GM23338 (cell line): ENCODE measurements at regions not wholly inside any gene's neighbourhood (a gene's known extent, or its start where the extent isn't known, plus 50 kb on each side); places are given as distances from the start of the nearest gene placed in this dataset.

Source experiments
- ATAC-seq: fragments of 200-7000 bp; cut with Tn5 transposase; 3 replicates; pipeline ENCODE4 v1.9.1; 2020
- DNase-seq: peaks from one replicate; pipeline ENCODE4 v3.0.0-alpha.2; 2015; ENCODE audit warnings: low spot score
- H2AFZ ChIP-seq: fragments of 200-600 bp; sonication (generic); 2 replicates; pipeline ENCODE4 v1.8.0; 2016; ENCODE audit warnings: antibody characterized with exemption, mild to moderate bottlenecking, moderate library complexity
- H3F3A ChIP-seq: fragments of 200-600 bp; sonication (generic); replicated peaks from 2 replicates; pipeline ENCODE4 v1.8.0; 2017; ENCODE audit warnings: antibody characterized with exemption, mixed run types, low read depth
- H3K27ac ChIP-seq: fragments of 200-600 bp; sonication (generic); 2 replicates; pipeline ENCODE4 v1.6.1; 2016; ENCODE audit warnings: low read depth
- H3K27me3 ChIP-seq: fragments of 200-600 bp; sonication (generic); 2 replicates; pipeline ENCODE4 v1.8.0; 2016; ENCODE audit warnings: mild to moderate bottlenecking, mixed run types, moderate library complexity; ENCODE audit not compliant: insufficient read depth
- H3K36me3 ChIP-seq: fragments of 200-600 bp; sonication (generic); 2 replicates; pipeline ENCODE4 v1.8.0; 2016; ENCODE audit warnings: mild to moderate bottlenecking; ENCODE audit not compliant: insufficient read depth
- H3K4me1 ChIP-seq: fragments of 200-600 bp; sonication (generic); 2 replicates; pipeline ENCODE4 v1.8.0; 2016; ENCODE audit warnings: mild to moderate bottlenecking, moderate library complexity; ENCODE audit not compliant: insufficient read depth
- H3K4me2 ChIP-seq: fragments of 200-600 bp; sonication (generic); 2 replicates; pipeline ENCODE4 v1.7.1; 2017; ENCODE audit warnings: mixed run types
- H3K4me3 ChIP-seq: fragments of 200-600 bp; sonication (generic); 2 replicates; pipeline ENCODE4 v1.6.1; 2016; ENCODE audit warnings: mixed run types
- H3K79me2 ChIP-seq: fragments of 200-600 bp; sonication (generic); replicated peaks from 2 replicates; pipeline ENCODE4 v1.8.0; 2017; ENCODE audit warnings: mild to moderate bottlenecking; ENCODE audit not compliant: insufficient read depth
- H3K9me2 ChIP-seq: fragments of 200-600 bp; sonication (generic); 2 replicates; pipeline ENCODE4 v1.8.0; 2017; ENCODE audit not compliant: insufficient read depth
- H4K20me1 ChIP-seq: fragments of 200-600 bp; sonication (generic); replicated peaks from 2 replicates; pipeline ENCODE4 v1.8.0; 2017; ENCODE audit warnings: mild to moderate bottlenecking; ENCODE audit not compliant: insufficient read depth
- H3K27ac Mint-ChIP-seq: 2 replicates; pipeline ENCODE4 v1.8.0; 2020; ENCODE audit warnings: inconsistent platforms, mild to moderate bottlenecking, moderate library complexity, mixed read lengths
- H3K27me3 Mint-ChIP-seq: 3 replicates; pipeline ENCODE4 v1.8.0; 2022; ENCODE audit warnings: low read depth, mild to moderate bottlenecking, moderate library complexity, mixed read lengths, inconsistent platforms; ENCODE audit not compliant: insufficient read depth, poor library complexity
- H3K36me3 Mint-ChIP-seq: 3 replicates; pipeline ENCODE4 v1.8.0; 2021; ENCODE audit warnings: low read depth, mild to moderate bottlenecking, inconsistent platforms, moderate library complexity, mixed read lengths
- H3K4me1 Mint-ChIP-seq: 3 replicates; pipeline ENCODE4 v1.8.0; 2020; ENCODE audit warnings: mild to moderate bottlenecking, inconsistent platforms, mixed read lengths
- H3K4me3 Mint-ChIP-seq: 3 replicates; pipeline ENCODE4 v1.8.0; 2021; ENCODE audit warnings: moderate library complexity, mild to moderate bottlenecking, inconsistent platforms, mixed read lengths
- H3K9me3 Mint-ChIP-seq: 3 replicates; pipeline ENCODE4 v1.8.0; 2020; ENCODE audit warnings: moderate library complexity, mild to moderate bottlenecking, inconsistent platforms, mixed read lengths
- CREB1 ChIP-seq: fragments of 250-450 bp; sonication (Bioruptor Pico); IDR thresholded peaks from 2 replicates; pipeline ENCODE4 v1.5.0; 2020; ENCODE audit warnings: low read depth, mild to moderate bottlenecking, moderate library complexity
- CTCF ChIP-seq, 2 experiments: fragments of 200-600 bp in 1 of 2; sonication (generic) in 1 of 2; conservative IDR thresholded peaks; 2 replicates each; pipeline versions ENCODE4 v1.5.1 to v1.6.1; 2016 to 2017; ENCODE audit warnings: antibody characterized with exemption in 2 of 2, low read depth in 2 of 2, mild to moderate bottlenecking in 2 of 2, moderate library complexity in 1 of 2
- EZH2 ChIP-seq: fragments of 200-600 bp; sonication (generic); IDR thresholded peaks from one replicate; pipeline ENCODE4 v1.8.0; 2017; ENCODE audit warnings: antibody characterized with exemption, mild to moderate bottlenecking, low read depth; ENCODE audit not compliant: unreplicated experiment
- EZH2phosphoT487 ChIP-seq: fragments of 200-600 bp; sonication (generic); IDR thresholded peaks from one replicate; pipeline ENCODE4 v1.8.1; 2018; ENCODE audit warnings: antibody characterized with exemption; ENCODE audit not compliant: unreplicated experiment
- JUNB ChIP-seq: IDR thresholded peaks from one replicate; pipeline ENCODE4 v1.6.1; 2016; ENCODE audit warnings: antibody characterized with exemption; ENCODE audit not compliant: unreplicated experiment
- NANOG ChIP-seq: IDR thresholded peaks from 2 replicates; pipeline ENCODE4 v1.6.1; 2016; ENCODE audit warnings: antibody characterized with exemption, borderline replicate concordance
- POLR2AphosphoS5 ChIP-seq: IDR thresholded peaks from 2 replicates; pipeline ENCODE4 v1.6.1; 2016; ENCODE audit warnings: antibody characterized with exemption, low read depth
- STAT1 ChIP-seq: IDR thresholded peaks from one replicate; pipeline ENCODE4 v1.6.1; 2016; ENCODE audit warnings: antibody characterized with exemption; ENCODE audit not compliant: unreplicated experiment
- ZNF114 ChIP-seq: fragments of 250-450 bp; sonication (Bioruptor Pico); IDR thresholded peaks from 2 replicates; pipeline ENCODE4 v1.5.0; 2020; ENCODE audit warnings: mild to moderate bottlenecking, moderate library complexity
- ZNF331 ChIP-seq: fragments of 250-450 bp; sonication (Bioruptor Pico); IDR thresholded peaks from 2 replicates; pipeline ENCODE4 v1.5.0; 2020; ENCODE audit warnings: low read depth, mild to moderate bottlenecking, moderate library complexity
- ZNF462 ChIP-seq: fragments of 250-450 bp; sonication (Bioruptor Pico); IDR thresholded peaks from 2 replicates; pipeline ENCODE4 v1.5.0; 2020; ENCODE audit warnings: mild to moderate bottlenecking, moderate library complexity
- TF ChIP-seq, protein P1 (sequence below): IDR thresholded peaks from 2 replicates; pipeline ENCODE4 v1.6.1; 2016; ENCODE audit warnings: antibody characterized with exemption
- TF ChIP-seq, protein P2 (sequence below): IDR thresholded peaks from one replicate; pipeline ENCODE4 v1.6.1; 2018; ENCODE audit warnings: antibody characterized with exemption; ENCODE audit not compliant: unreplicated experiment

- Histone ChIP-seq H3K4me3 (no peak overlapping the region), H4K20me1 (no peaks in the 10 kb centered on the region; the same call in 1 of the 2 replicates), H3F3A (no peaks in the 10 kb centered on the region), H3K27ac (no peak overlapping the region), H3K36me3 (no peaks in the 10 kb centered on the region), H3K27me3 (no peaks in the 10 kb centered on the region), H3K9me2 (peaks cover 2% of the 10 kb centered on the region), H3K4me2 (no peak overlapping the region), H3K79me2 (no peaks in the 10 kb centered on the region), H2AFZ (no peak overlapping the region), H3K4me1 (no peaks in the 10 kb centered on the region)
- no peak for DNase-seq
- ATAC-seq = no peak
- Mint-ChIP-seq H3K27me3 (peaks cover 8% of the 10 kb centered on the region), H3K4me1 (no peaks in the 10 kb centered on the region), H3K9me3 (no peaks in the 10 kb centered on the region; the same call in 2 of the 3 replicates), H3K4me3 (no peak overlapping the region), H3K27ac (no peak overlapping the region), H3K36me3 (no peaks in the 10 kb centered on the region)
- no peak for TF ChIP-seq ZNF462 (CRISPR knock-in tag)
- TF ChIP-seq POLR2AphosphoS5 = no peak
- no peak for TF ChIP-seq EZH2phosphoT487
- TF ChIP-seq CTCF (conservative IDR thresholded peaks at IDR 0.05; ENCODE audit: low read depth in 2 of 2) = no peak
- no peak for TF ChIP-seq ZNF331 (CRISPR knock-in tag)
- no peak for TF ChIP-seq CREB1 (CRISPR knock-in tag)
- TF ChIP-seq STAT1 = no peak
- TF ChIP-seq, protein P1, sequence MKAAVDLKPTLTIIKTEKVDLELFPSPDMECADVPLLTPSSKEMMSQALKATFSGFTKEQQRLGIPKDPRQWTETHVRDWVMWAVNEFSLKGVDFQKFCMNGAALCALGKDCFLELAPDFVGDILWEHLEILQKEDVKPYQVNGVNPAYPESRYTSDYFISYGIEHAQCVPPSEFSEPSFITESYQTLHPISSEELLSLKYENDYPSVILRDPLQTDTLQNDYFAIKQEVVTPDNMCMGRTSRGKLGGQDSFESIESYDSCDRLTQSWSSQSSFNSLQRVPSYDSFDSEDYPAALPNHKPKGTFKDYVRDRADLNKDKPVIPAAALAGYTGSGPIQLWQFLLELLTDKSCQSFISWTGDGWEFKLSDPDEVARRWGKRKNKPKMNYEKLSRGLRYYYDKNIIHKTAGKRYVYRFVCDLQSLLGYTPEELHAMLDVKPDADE = no peak
- TF ChIP-seq, protein P2, sequence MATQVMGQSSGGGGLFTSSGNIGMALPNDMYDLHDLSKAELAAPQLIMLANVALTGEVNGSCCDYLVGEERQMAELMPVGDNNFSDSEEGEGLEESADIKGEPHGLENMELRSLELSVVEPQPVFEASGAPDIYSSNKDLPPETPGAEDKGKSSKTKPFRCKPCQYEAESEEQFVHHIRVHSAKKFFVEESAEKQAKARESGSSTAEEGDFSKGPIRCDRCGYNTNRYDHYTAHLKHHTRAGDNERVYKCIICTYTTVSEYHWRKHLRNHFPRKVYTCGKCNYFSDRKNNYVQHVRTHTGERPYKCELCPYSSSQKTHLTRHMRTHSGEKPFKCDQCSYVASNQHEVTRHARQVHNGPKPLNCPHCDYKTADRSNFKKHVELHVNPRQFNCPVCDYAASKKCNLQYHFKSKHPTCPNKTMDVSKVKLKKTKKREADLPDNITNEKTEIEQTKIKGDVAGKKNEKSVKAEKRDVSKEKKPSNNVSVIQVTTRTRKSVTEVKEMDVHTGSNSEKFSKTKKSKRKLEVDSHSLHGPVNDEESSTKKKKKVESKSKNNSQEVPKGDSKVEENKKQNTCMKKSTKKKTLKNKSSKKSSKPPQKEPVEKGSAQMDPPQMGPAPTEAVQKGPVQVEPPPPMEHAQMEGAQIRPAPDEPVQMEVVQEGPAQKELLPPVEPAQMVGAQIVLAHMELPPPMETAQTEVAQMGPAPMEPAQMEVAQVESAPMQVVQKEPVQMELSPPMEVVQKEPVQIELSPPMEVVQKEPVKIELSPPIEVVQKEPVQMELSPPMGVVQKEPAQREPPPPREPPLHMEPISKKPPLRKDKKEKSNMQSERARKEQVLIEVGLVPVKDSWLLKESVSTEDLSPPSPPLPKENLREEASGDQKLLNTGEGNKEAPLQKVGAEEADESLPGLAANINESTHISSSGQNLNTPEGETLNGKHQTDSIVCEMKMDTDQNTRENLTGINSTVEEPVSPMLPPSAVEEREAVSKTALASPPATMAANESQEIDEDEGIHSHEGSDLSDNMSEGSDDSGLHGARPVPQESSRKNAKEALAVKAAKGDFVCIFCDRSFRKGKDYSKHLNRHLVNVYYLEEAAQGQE = no peak
- no peak for TF ChIP-seq ZNF114 (CRISPR knock-in tag)
- no peak for TF ChIP-seq JUNB
- TF ChIP-seq EZH2 = no peak
- no peak for TF ChIP-seq NANOG
Measured at GRCh38 chr16:16966439-16966838, 504.3 kb downstream of the XYLT1 start.
